Medulla oblongata (tissue), 1 donor: ENCODE measurements at regions not wholly inside any gene's neighbourhood (a gene's known extent, or its start where the extent isn't known, plus 50 kb on each side); places are given as distances from the start of the nearest gene placed in this dataset.
A peak's percentile ranks its signal among the peaks of the same experiment; 100 is the strongest.
"Not testable (repeated sequence)": the region's sequence is repeated elsewhere in the genome, so short reads cannot be mapped to it uniquely, and the experiment has no call there.

Experiments used
- DNase-seq: peaks from one replicate; pipeline ENCODE4 v3.0.0-alpha.2; 2015; ENCODE audit errors: extremely low spot score

GRCh38 chr3:14252321-14253021 is 73.9 kb downstream of the LSM3 start:
- no peak for DNase-seq

- DNase-seq = no peak
These were observed 74.5 kb downstream of the LSM3 start for GRCh38 chr3:14253022-14253706.

GRCh38 chr3:14253707-14254382 is 75.2 kb downstream of the LSM3 start:
- no peak for DNase-seq

GRCh38 chr3:14254812-14255702 is 76.4 kb downstream of the LSM3 start:
- no peak for DNase-seq

GRCh38 chr3:14256046-14256445 is 77.4 kb downstream of the LSM3 start:
- DNase-seq = no peak

- DNase-seq = peak; percentile 36
These were observed 78.1 kb downstream of the LSM3 start for GRCh38 chr3:14256561-14257342.

- peak; percentile 57 for DNase-seq
These were observed 80.6 kb downstream of the LSM3 start for GRCh38 chr3:14258906-14259904.

GRCh38 chr3:14260463-14260862 is 81.8 kb downstream of the LSM3 start:
- DNase-seq = no peak

- peak; percentile 92 for DNase-seq
These were observed 82.6 kb downstream of the LSM3 start for GRCh38 chr3:14261229-14261628.

- DNase-seq = no peak
These were observed 83.6 kb downstream of the LSM3 start for GRCh38 chr3:14262212-14262611.

- no peak for DNase-seq
These were observed 84.2 kb downstream of the LSM3 start for GRCh38 chr3:14262867-14263266.

GRCh38 chr3:14263317-14264005 is 84.8 kb downstream of the LSM3 start:
- DNase-seq = no peak

- DNase-seq = no peak
These were observed 86.8 kb downstream of the LSM3 start for GRCh38 chr3:14265246-14265962.

GRCh38 chr3:14266361-14266760 is 87.7 kb downstream of the LSM3 start:
- no peak for DNase-seq

GRCh38 chr3:14267976-14268375 is 89.4 kb downstream of the LSM3 start:
- no peak for DNase-seq

GRCh38 chr3:14268897-14269296 is 90.3 kb downstream of the LSM3 start:
- no peak for DNase-seq

- DNase-seq = not testable (repeated sequence)
These were observed 93.7 kb downstream of the LSM3 start for GRCh38 chr3:14272041-14272958.
